ENCODE measurements at regions not wholly inside any gene's neighbourhood (a gene's known extent, or its start where the extent isn't known, plus 50 kb on each side); places are given as distances from the start of the nearest gene placed in this dataset.

DNA sequence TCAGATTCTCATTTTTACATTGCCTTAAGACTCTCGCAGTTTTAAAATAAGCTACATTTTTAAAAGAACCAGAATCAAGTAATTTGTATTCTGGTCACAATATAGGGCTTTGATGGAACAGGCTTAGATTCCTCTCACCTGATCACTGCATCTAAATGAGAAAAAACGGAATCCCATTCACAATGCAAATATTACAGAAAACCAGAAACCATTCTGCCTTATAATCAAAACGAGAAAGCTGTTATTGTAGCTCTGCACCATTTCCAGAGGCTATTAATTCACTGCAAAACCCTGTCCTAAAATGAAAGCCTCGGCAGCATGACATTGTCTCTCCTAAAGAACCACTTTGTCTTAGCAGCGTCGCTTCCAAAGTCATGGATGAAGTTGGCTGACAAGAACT lies 116.1 kb upstream of the ZNF366 start:
- H3K27me3 ChIP-seq (ENCODE audit: insufficient read depth, insufficient read length): no peaks in the 10 kb centered on the region
- no peaks in the 10 kb centered on the region for H3K9me3 ChIP-seq (ENCODE audit: insufficient read depth, low read length)
- DNase-seq (ENCODE audit: low read depth, low spot score): no peak
- no peaks in the 10 kb centered on the region for H3K36me3 ChIP-seq (ENCODE audit: insufficient read depth, insufficient read length, low read length)
- H3K9ac ChIP-seq (ENCODE audit: insufficient read length, low read depth): no peak overlapping the region
- TF ChIP-seq ZNF274 (IDR thresholded peaks at IDR 0.05; ENCODE audit: low read depth, low read length) (no peak), YY1 (IDR thresholded peaks at IDR 0.05; ENCODE audit: insufficient read depth, insufficient read length) (no peak), SUZ12 (IDR thresholded peaks at IDR 0.05; ENCODE audit: extremely low read depth, insufficient read depth, insufficient read length) (no peak)
- H3K4me1 ChIP-seq (ENCODE audit: insufficient read depth, insufficient read length): no peaks in the 10 kb centered on the region
- no peak overlapping the region for H3K4me3 ChIP-seq (ENCODE audit: insufficient read length, low read depth)

DNA sequence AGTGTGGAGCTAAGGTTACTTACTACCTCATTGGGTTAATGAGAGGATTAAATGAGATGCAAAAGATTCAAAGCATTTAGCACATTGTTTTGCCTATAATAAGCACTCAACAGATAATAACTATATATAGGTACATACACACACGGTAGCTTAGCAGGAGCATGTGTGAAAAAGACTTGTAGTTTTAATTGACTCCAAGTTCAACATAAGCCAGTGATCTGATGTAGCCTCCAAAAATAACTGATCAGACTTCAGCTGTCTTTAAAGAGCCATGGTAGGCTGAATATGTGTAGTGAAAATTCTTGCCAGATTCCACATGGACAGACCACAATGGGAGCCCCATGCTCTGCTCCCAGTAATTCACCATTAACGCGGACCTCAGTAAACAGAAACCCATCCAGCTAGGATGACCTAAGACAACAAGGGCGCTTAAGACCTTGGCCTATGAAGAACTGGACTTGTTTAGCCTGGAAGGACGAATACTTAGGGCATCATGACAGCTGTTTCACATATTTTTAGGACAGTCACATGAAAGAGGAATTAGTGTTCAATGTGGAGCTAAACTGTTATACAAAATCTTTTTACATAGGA lies 115.1 kb upstream of the ZNF366 start:
- TF ChIP-seq YY1 (IDR thresholded peaks at IDR 0.05; ENCODE audit: insufficient read depth, insufficient read length) (no peak), ZNF274 (IDR thresholded peaks at IDR 0.05; ENCODE audit: low read depth, low read length) (no peak), SUZ12 (IDR thresholded peaks at IDR 0.05; ENCODE audit: extremely low read depth, insufficient read depth, insufficient read length) (no peak)
- H3K27me3 ChIP-seq (ENCODE audit: insufficient read depth, insufficient read length): no peaks in the 10 kb centered on the region
- H3K4me3 ChIP-seq (ENCODE audit: insufficient read length, low read depth): no peak overlapping the region
- no peaks in the 10 kb centered on the region for H3K4me1 ChIP-seq (ENCODE audit: insufficient read depth, insufficient read length)
- no peaks in the 10 kb centered on the region for H3K36me3 ChIP-seq (ENCODE audit: insufficient read depth, insufficient read length, low read length)
- no peak for DNase-seq (ENCODE audit: low read depth, low spot score)
- H3K9ac ChIP-seq (ENCODE audit: insufficient read length, low read depth): no peak overlapping the region
- no peaks in the 10 kb centered on the region for H3K9me3 ChIP-seq (ENCODE audit: insufficient read depth, low read length)

DNA sequence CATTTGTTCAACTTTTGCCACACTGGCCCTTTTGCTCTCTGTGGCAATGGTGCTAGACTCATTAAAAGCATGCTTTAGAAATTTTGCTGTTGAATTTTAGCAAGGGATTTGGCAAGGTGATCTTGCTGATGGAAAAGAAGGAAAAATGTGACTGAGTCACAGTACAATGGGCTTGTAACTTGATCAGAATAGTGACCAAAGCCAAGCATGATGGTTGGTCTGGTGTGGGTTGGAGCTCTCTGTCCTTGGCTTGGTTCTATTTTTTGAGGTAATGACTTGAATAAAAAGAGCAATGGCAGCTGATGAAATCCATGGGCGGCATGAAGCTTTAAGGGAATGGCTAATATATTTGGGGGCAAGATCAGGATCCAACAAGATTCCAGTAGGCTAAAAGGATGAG lies 114.4 kb upstream of the ZNF366 start:
- Histone ChIP-seq H3K4me1 (ENCODE audit: insufficient read depth, insufficient read length) (no peaks in the 10 kb centered on the region), H3K9ac (ENCODE audit: insufficient read length, low read depth) (no peak overlapping the region), H3K9me3 (ENCODE audit: insufficient read depth, low read length) (no peaks in the 10 kb centered on the region), H3K27me3 (ENCODE audit: insufficient read depth, insufficient read length) (no peaks in the 10 kb centered on the region), H3K4me3 (ENCODE audit: insufficient read length, low read depth) (no peak overlapping the region), H3K36me3 (ENCODE audit: insufficient read depth, insufficient read length, low read length) (no peaks in the 10 kb centered on the region)
- TF ChIP-seq SUZ12 (IDR thresholded peaks at IDR 0.05; ENCODE audit: extremely low read depth, insufficient read depth, insufficient read length) (no peak), YY1 (IDR thresholded peaks at IDR 0.05; ENCODE audit: insufficient read depth, insufficient read length) (no peak), ZNF274 (IDR thresholded peaks at IDR 0.05; ENCODE audit: low read depth, low read length) (no peak)
- no peak for DNase-seq (ENCODE audit: low read depth, low spot score)

- TF ChIP-seq ZNF274 (IDR thresholded peaks at IDR 0.05; ENCODE audit: low read depth, low read length) (no peak), SUZ12 (IDR thresholded peaks at IDR 0.05; ENCODE audit: extremely low read depth, insufficient read depth, insufficient read length) (no peak), YY1 (IDR thresholded peaks at IDR 0.05; ENCODE audit: insufficient read depth, insufficient read length) (no peak)
- H3K9ac ChIP-seq (ENCODE audit: insufficient read length, low read depth): no peak overlapping the region
- no peaks in the 10 kb centered on the region for H3K36me3 ChIP-seq (ENCODE audit: insufficient read depth, insufficient read length, low read length)
- no peaks in the 10 kb centered on the region for H3K27me3 ChIP-seq (ENCODE audit: insufficient read depth, insufficient read length)
- no peaks in the 10 kb centered on the region for H3K4me1 ChIP-seq (ENCODE audit: insufficient read depth, insufficient read length)
- no peaks in the 10 kb centered on the region for H3K9me3 ChIP-seq (ENCODE audit: insufficient read depth, low read length)
- H3K4me3 ChIP-seq (ENCODE audit: insufficient read length, low read depth): no peak overlapping the region
- DNase-seq (ENCODE audit: low read depth, low spot score): no peak
Observed at GRCh38 chr5:72619677-72620076, 112.5 kb upstream of the ZNF366 start.

DNA sequence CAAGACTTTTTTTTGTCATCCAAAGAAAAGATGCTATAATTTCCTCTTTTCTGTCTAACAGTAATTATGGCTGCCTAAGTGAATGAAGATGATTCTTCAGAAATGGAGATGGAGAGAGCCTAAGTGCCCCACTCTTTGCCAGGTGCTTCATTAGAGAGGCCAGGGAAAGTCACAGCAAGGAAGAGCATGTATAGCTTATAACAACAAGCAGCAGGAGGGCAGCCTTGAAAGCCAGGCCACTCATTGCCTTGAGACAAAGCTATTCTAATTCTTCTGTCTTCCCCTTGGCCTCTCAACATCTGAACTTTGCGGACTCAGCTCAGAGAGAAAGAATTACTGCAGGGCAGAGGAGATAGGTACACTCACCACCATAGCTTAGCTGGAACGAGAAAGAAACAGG lies 112.0 kb upstream of the ZNF366 start:
- Histone ChIP-seq H3K27me3 (ENCODE audit: insufficient read depth, insufficient read length) (no peaks in the 10 kb centered on the region), H3K4me1 (ENCODE audit: insufficient read depth, insufficient read length) (no peaks in the 10 kb centered on the region), H3K9me3 (ENCODE audit: insufficient read depth, low read length) (no peaks in the 10 kb centered on the region), H3K9ac (ENCODE audit: insufficient read length, low read depth) (no peak overlapping the region), H3K36me3 (ENCODE audit: insufficient read depth, insufficient read length, low read length) (no peaks in the 10 kb centered on the region), H3K4me3 (ENCODE audit: insufficient read length, low read depth) (no peak overlapping the region)
- DNase-seq (ENCODE audit: low read depth, low spot score): peak; percentile 22
- TF ChIP-seq YY1 (IDR thresholded peaks at IDR 0.05; ENCODE audit: insufficient read depth, insufficient read length) (no peak), SUZ12 (IDR thresholded peaks at IDR 0.05; ENCODE audit: extremely low read depth, insufficient read depth, insufficient read length) (no peak), ZNF274 (IDR thresholded peaks at IDR 0.05; ENCODE audit: low read depth, low read length) (no peak)

- H3K4me3 ChIP-seq (ENCODE audit: insufficient read length, low read depth): no peak overlapping the region
- TF ChIP-seq SUZ12 (IDR thresholded peaks at IDR 0.05; ENCODE audit: extremely low read depth, insufficient read depth, insufficient read length): no peak
- no peak for TF ChIP-seq YY1 (IDR thresholded peaks at IDR 0.05; ENCODE audit: insufficient read depth, insufficient read length)
- TF ChIP-seq ZNF274 (IDR thresholded peaks at IDR 0.05; ENCODE audit: low read depth, low read length): no peak
- DNase-seq (ENCODE audit: low read depth, low spot score): no peak
Observed at GRCh38 chr5:72618708-72619107, 111.5 kb upstream of the ZNF366 start.

GRCh38 chr5:72615061-72615460 lies 107.9 kb upstream of the ZNF366 start:
- DNase-seq (ENCODE audit: low read depth, low spot score): no peak
- H3K4me3 ChIP-seq (ENCODE audit: insufficient read length, low read depth): no peak overlapping the region
- H3K9me3 ChIP-seq (ENCODE audit: insufficient read depth, low read length): no peaks in the 10 kb centered on the region
- H3K9ac ChIP-seq (ENCODE audit: insufficient read length, low read depth): no peak overlapping the region
- TF ChIP-seq ZNF274 (IDR thresholded peaks at IDR 0.05; ENCODE audit: low read depth, low read length) (no peak), YY1 (IDR thresholded peaks at IDR 0.05; ENCODE audit: insufficient read depth, insufficient read length) (no peak), SUZ12 (IDR thresholded peaks at IDR 0.05; ENCODE audit: extremely low read depth, insufficient read depth, insufficient read length) (no peak)
- H3K27me3 ChIP-seq (ENCODE audit: insufficient read depth, insufficient read length): no peaks in the 10 kb centered on the region
- H3K36me3 ChIP-seq (ENCODE audit: insufficient read depth, insufficient read length, low read length): no peaks in the 10 kb centered on the region
- no peaks in the 10 kb centered on the region for H3K4me1 ChIP-seq (ENCODE audit: insufficient read depth, insufficient read length)

More at GRCh38 chr5:72618708-72619107, 111.5 kb upstream of the ZNF366 start:
- Histone ChIP-seq H3K9ac (ENCODE audit: insufficient read length, low read depth) (no peak overlapping the region), H3K27me3 (ENCODE audit: insufficient read depth, insufficient read length) (no peaks in the 10 kb centered on the region), H3K36me3 (ENCODE audit: insufficient read depth, insufficient read length, low read length) (no peaks in the 10 kb centered on the region), H3K4me1 (ENCODE audit: insufficient read depth, insufficient read length) (no peaks in the 10 kb centered on the region), H3K9me3 (ENCODE audit: insufficient read depth, low read length) (no peaks in the 10 kb centered on the region)

Data from NT2/D1 (cell line).